ENCODE measurements at regions not wholly inside any gene's neighbourhood (a gene's known extent, or its start where the extent isn't known, plus 50 kb on each side); places are given as distances from the start of the nearest gene placed in this dataset.

GRCh38 chr22:48319321-48320047 is 1508.2 kb downstream of the BRD1 start:
- H3K4me3 ChIP-seq (ENCODE audit: low read depth, low read length), result no peak overlapping the region
- no peaks in the 10 kb centered on the region for H3K36me3 ChIP-seq (ENCODE audit: control insufficient read depth, insufficient read depth, low read length)
- CTCF ChIA-PET, result no interaction called here
- no peak for DNase-seq (ENCODE audit: low read depth)
- H3K27me3 ChIP-seq (ENCODE audit: control insufficient read depth, insufficient read depth, low read length), result no peaks in the 10 kb centered on the region
- TF ChIP-seq, protein P1, sequence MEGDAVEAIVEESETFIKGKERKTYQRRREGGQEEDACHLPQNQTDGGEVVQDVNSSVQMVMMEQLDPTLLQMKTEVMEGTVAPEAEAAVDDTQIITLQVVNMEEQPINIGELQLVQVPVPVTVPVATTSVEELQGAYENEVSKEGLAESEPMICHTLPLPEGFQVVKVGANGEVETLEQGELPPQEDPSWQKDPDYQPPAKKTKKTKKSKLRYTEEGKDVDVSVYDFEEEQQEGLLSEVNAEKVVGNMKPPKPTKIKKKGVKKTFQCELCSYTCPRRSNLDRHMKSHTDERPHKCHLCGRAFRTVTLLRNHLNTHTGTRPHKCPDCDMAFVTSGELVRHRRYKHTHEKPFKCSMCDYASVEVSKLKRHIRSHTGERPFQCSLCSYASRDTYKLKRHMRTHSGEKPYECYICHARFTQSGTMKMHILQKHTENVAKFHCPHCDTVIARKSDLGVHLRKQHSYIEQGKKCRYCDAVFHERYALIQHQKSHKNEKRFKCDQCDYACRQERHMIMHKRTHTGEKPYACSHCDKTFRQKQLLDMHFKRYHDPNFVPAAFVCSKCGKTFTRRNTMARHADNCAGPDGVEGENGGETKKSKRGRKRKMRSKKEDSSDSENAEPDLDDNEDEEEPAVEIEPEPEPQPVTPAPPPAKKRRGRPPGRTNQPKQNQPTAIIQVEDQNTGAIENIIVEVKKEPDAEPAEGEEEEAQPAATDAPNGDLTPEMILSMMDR (IDR thresholded peaks at IDR 0.05; ENCODE audit: insufficient read depth, low read depth, low read length), result no peak
- POLR2A ChIA-PET, result no interaction called here

- Histone ChIP-seq H3K36me3 (ENCODE audit: control insufficient read depth, insufficient read depth, low read length) (no peaks in the 10 kb centered on the region), H3K27me3 (ENCODE audit: control insufficient read depth, insufficient read depth, low read length) (no peaks in the 10 kb centered on the region), H3K4me3 (ENCODE audit: low read depth, low read length) (no peak overlapping the region)
- ChIA-PET CTCF (no interaction called here), POLR2A (no interaction called here)
- TF ChIP-seq, protein P1 (IDR thresholded peaks at IDR 0.05; ENCODE audit: insufficient read depth, low read depth, low read length), result no peak
- no peak for DNase-seq (ENCODE audit: low read depth)
Measured at GRCh38 chr22:48318575-48319320, 1508.9 kb downstream of the BRD1 start.

- ChIA-PET POLR2A (no interaction called here), CTCF (no interaction called here)
- DNase-seq (ENCODE audit: low read depth), result no peak
- H3K27me3 ChIP-seq (ENCODE audit: control insufficient read depth, insufficient read depth, low read length), result no peaks in the 10 kb centered on the region
- TF ChIP-seq, protein P1 (IDR thresholded peaks at IDR 0.05; ENCODE audit: insufficient read depth, low read depth, low read length), result no peak
- no peaks in the 10 kb centered on the region for H3K36me3 ChIP-seq (ENCODE audit: control insufficient read depth, insufficient read depth, low read length)
- no peak overlapping the region for H3K4me3 ChIP-seq (ENCODE audit: low read depth, low read length)
Measured at GRCh38 chr22:48318173-48318572, 1509.5 kb downstream of the BRD1 start.

DNA sequence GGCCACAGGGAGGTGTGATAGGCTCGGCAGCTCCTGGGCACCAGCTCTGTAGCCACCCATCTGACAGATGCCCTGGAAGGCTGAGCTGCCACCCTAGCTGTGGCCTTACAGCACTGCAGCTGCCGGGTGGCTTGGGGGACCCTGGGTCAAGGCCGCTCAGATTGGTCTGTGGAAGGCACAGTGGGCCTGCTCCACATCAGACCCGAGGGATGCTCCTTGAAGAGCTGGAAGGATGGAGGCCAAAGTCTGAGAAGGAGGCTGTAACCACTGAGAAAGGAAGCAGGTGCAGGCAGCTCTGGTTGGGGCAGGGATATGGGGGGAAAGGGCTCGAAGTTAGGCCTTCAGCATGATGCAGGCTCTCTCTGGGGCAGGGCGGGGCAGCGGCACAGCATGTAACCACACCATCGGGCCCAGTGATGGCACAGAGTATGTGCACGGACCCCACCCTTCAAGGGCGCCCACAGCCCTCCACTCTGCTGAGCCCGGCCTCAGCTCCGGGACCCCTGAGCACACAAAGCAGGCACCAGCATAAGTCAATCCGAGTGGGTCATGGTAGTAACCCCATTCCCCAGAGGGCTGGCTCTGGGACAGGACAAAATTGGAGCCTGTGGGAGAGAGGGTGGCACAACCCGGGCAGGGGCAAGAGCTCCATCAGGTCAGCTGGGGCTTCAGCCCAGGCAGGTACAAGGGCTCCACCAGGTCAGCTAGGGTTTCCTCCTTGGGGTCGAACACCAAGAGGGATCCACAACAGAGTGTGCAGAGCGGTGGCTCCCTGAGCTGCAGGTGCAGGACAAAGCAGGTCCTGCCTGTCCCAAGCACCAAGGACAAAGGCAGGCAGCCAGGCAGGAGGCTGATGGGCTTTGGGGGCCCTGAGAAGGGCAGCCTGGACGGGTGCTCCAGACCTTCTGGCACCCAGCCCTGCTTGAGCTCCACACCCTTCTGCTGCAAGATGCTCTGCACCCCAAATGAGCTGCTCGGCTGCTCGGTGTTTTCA is 1511.1 kb downstream of the BRD1 start:
- ChIA-PET POLR2A (no interaction called here), CTCF (no interaction called here)
- DNase-seq (ENCODE audit: low read depth), result no peak
- Histone ChIP-seq H3K27me3 (ENCODE audit: control insufficient read depth, insufficient read depth, low read length) (no peaks in the 10 kb centered on the region), H3K4me3 (ENCODE audit: low read depth, low read length) (no peak overlapping the region), H3K36me3 (ENCODE audit: control insufficient read depth, insufficient read depth, low read length) (no peaks in the 10 kb centered on the region)
- TF ChIP-seq, protein P1 (IDR thresholded peaks at IDR 0.05; ENCODE audit: insufficient read depth, low read depth, low read length), result no peak

Measured in BJ (cell line).